ENCODE measurements at regions not wholly inside any gene's neighbourhood (a gene's known extent, or its start where the extent isn't known, plus 50 kb on each side); places are given as distances from the start of the nearest gene placed in this dataset.

DNA sequence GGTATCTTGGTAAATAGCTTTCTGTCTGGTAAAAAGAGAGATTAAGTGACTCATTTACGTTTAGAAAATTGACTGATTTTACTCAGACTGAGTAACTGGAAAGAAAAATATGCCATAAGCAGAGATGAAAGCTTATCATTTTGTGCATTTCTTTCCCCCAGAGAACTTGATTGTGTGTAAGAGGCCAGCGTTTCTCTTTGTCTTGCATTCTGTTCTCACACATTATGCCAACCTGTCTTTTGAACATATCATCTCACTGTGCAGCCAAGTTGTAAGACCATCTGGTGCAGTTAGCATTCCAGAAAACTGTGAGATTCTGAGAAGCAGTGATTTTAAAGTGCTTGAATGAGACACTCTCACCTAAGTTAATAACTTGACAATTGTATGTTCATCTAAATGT, 651.3 kb downstream of the TECRL start:
- TF ChIP-seq EZH2 (IDR thresholded peaks at IDR 0.05) (no peak), POLR2AphosphoS5 (IDR thresholded peaks at IDR 0.05; ENCODE audit: borderline replicate concordance, low read depth, low read length) (no peak), FOXP2 (optimal IDR thresholded peaks at IDR 0.05; ENCODE audit: control extremely low read depth, extremely low read length, insufficient read depth) (no peak)

Data from SK-N-MC (cell line).